Rectal smooth muscle tissue (tissue), 1 donor: ENCODE measurements at regions not wholly inside any gene's neighbourhood (a gene's known extent, or its start where the extent isn't known, plus 50 kb on each side); places are given as distances from the start of the nearest gene placed in this dataset.

Source experiments
- H3K27ac ChIP-seq: one replicate; pipeline ENCODE4 v1.7.0; 2013; ENCODE audit warnings: low read depth, low read length, inconsistent platforms
- H3K27me3 ChIP-seq: one replicate; pipeline ENCODE4 v1.7.0; 2013; ENCODE audit warnings: low read length; ENCODE audit not compliant: control insufficient read depth, insufficient read depth
- H3K36me3 ChIP-seq: one replicate; pipeline ENCODE4 v1.7.0; 2013; ENCODE audit warnings: low read length; ENCODE audit not compliant: control insufficient read depth, insufficient read depth
- H3K4me1 ChIP-seq: one replicate; pipeline ENCODE4 v1.7.0; 2013; ENCODE audit warnings: low read length; ENCODE audit not compliant: control insufficient read depth, insufficient read depth
- H3K4me3 ChIP-seq: one replicate; pipeline ENCODE4 v1.7.0; 2013; ENCODE audit warnings: low read length
- H3K9ac ChIP-seq: one replicate; pipeline ENCODE4 v1.7.0; 2013; ENCODE audit warnings: low read length

GRCh38 chr6:80402266-80402665 lies 295.8 kb downstream of the BCKDHB start:
- Histone ChIP-seq H3K4me1 (no peaks in the 10 kb centered on the region), H3K36me3 (no peaks in the 10 kb centered on the region), H3K27ac (no peak overlapping the region), H3K9ac (no peak overlapping the region), H3K4me3 (no peak overlapping the region), H3K27me3 (no peaks in the 10 kb centered on the region)
